WTC11 (cell line): ENCODE measurements at regions not wholly inside any gene's neighbourhood (a gene's known extent, or its start where the extent isn't known, plus 50 kb on each side); places are given as distances from the start of the nearest gene placed in this dataset.

ENCODE experiments used
- CTCF ChIP-seq: fragments of 200-600 bp; IDR thresholded peaks from 2 replicates; pipeline ENCODE4 v1.8.0; 2022; ENCODE audit warnings: antibody characterized with exemption
- ERG ChIP-seq: fragments of 250-450 bp; sonication (Bioruptor Pico); IDR thresholded peaks from 2 replicates; pipeline ENCODE4 v1.8.0; 2021; ENCODE audit warnings: mild to moderate bottlenecking
- KAT7 ChIP-seq: sonication (generic); formaldehyde crosslinking; IDR thresholded peaks from 2 replicates; pipeline ENCODE4 v1.8.1; 2023; ENCODE audit warnings: missing genetic modification reagents, mild to moderate bottlenecking, borderline replicate concordance
- NFYB ChIP-seq: sonication (generic); formaldehyde crosslinking; conservative IDR thresholded peaks from 2 replicates; pipeline ENCODE4 v1.8.0; 2022; ENCODE audit warnings: low read depth, missing genetic modification reagents
- ZNF121 ChIP-seq: sonication (generic); formaldehyde crosslinking; IDR thresholded peaks from 2 replicates; pipeline ENCODE4 v1.8.0; 2023; ENCODE audit warnings: missing genetic modification reagents

GRCh38 chr2:184444217-184444616 lies 154.1 kb upstream of the ZNF804A start:
- TF ChIP-seq CTCF (no peak), NFYB (CRISPR knock-in tag) (no peak), KAT7 (CRISPR knock-in tag) (no peak), ERG (no peak), ZNF121 (CRISPR knock-in tag) (no peak)
